Astrocyte of the spinal cord (primary cell): ENCODE measurements at regions not wholly inside any gene's neighbourhood (a gene's known extent, or its start where the extent isn't known, plus 50 kb on each side); places are given as distances from the start of the nearest gene placed in this dataset.

ENCODE experiments used
- DNase-seq: peaks from one replicate; pipeline ENCODE4 v3.0.0; 2011; ENCODE audit warnings: low read depth, low spot score
- H3K4me3 ChIP-seq: 2 replicates; pipeline ENCODE4 v1.5.1; 2011; ENCODE audit warnings: low read depth, mild to moderate bottlenecking, low read length, moderate library complexity
- CTCF ChIP-seq: IDR thresholded peaks from 2 replicates; pipeline ENCODE4 v1.5.1; 2012; ENCODE audit warnings: low read depth, mild to moderate bottlenecking, low read length, inconsistent platforms
- in situ Hi-C: cut with HindIII; loops from 2 replicates; pipeline ENCODE4 v1.10.0; 2017; ENCODE audit warnings: low sequenced_read_pairs

GRCh38 chr2:41924709-41925408 is 123.0 kb upstream of the PKDCC start:
- DNase-seq = no peak
- no peak for TF ChIP-seq CTCF

GRCh38 chr2:41925712-41926111 is 122.1 kb upstream of the PKDCC start:
- H3K4me3 ChIP-seq = no peak overlapping the region
- no peak for DNase-seq
- no peak for TF ChIP-seq CTCF
- in situ Hi-C loops = no loop called here

More at GRCh38 chr2:41924709-41925408, 123.0 kb upstream of the PKDCC start:
- in situ Hi-C loops = no loop called here
- no peak overlapping the region for H3K4me3 ChIP-seq

DNA sequence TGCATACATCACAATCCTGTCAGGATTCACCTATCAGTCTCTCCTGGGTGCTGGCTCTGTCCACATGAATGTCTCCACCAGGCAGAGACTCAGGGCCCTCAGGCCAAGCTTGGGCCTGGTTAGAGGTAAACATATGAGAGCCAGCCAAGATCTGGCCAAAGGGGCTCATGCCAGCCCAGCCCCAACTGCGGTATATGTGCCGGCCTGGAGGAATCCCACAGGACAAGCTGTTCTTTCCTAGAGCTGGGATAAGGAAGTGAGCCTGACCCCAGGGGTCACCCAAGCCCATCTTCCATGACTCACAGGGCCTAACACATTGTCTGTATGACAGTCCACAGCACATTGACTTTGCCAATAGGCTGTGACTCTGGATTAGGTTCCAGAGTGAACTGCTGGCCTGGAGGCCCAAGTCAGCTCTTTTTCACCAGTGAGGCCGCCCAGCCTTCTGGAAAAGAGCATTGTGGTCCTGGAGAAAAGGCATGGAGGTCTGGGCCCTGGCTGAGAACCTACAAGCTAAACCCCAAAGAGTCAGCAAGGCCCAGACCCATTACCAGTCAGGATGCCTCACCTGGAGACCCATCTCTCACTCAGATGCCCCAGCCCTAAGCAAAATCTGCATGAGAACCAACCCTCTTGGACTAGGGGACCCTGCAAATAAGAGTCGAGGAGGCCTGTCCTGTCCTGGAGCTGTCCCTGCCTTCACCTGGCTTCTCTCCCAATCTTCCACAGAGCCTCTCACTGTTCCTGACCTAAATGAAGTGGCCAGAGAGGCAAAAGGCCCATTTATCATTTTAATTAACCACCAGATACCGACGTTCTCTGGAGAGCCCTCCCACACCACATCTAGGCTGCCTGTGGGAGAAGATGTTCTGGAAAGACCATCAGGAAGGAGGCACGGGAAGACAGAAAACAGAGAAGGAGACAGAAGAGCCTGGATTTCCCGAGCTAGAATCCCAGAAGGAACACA is 120.9 kb upstream of the PKDCC start:
- in situ Hi-C loops = no loop called here
- no peak for TF ChIP-seq CTCF
- DNase-seq = no peak

GRCh38 chr2:41927581-41928264 is 120.1 kb upstream of the PKDCC start:
- no peak overlapping the region for H3K4me3 ChIP-seq
- TF ChIP-seq CTCF = no peak
- in situ Hi-C loops = no loop called here
- DNase-seq = no peak

More for the DNA sequence above, 120.9 kb upstream of the PKDCC start:
- H3K4me3 ChIP-seq = no peak overlapping the region

DNA sequence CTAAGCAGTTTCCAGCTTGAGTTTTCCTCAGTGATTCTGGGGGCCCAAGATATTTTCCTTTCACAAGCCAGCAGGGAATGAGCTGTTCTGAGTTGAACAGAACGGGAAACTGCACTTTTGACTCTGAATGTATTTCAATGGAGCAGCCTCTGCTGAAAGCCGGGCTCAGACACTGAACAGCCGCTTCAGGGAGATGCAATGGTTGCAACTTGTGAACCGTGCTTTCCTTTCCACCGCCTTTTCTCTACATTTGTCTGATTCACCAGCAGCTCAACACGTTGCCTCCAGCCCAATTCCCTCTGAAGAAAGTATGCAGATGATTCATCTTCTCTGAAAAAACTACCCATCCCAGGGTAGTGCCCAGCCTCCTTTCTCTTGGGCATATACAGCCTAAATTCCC is 119.3 kb upstream of the PKDCC start:
- in situ Hi-C loops = no loop called here
- H3K4me3 ChIP-seq = no peak overlapping the region
- no peak for TF ChIP-seq CTCF
- DNase-seq = peak; percentile 58

DNA sequence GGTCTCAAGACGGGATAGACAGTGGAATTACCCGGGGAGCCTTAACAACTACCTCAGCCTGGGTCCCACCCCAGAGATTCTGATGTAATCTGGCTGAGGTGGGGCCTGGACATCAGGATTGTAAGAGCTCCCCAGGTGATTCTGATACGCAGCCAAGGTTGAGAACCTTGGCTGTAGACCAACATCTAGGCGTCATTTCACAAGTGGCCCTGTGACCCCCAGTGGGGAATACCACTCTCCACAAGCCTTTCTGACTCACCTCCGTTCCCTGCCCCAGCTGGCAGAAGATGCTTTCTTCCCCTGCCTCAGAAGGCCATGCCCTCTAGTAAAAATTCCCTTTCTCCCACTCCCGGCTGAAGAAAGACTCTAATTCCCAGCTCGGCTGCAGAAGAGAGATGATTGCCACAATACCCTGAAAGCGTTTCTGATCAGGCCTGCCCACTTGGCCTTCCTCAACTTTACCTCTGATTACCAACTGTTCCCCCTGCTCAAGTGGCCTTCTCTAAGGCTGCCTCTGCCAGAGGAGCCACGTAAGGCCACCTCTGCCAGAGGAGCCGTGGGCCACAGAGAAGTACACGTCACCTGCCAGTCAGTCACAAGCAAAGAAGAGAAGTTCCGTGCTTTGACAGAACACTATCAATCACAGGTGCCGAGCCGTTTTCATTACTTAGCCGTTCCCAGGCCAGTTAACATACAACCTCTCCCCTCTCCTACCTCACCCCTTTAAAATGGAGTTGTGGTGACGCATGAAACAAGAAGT is 116.8 kb upstream of the PKDCC start:
- peak; percentile 84 for DNase-seq
- H3K4me3 ChIP-seq = no peak overlapping the region
- in situ Hi-C loops = no loop called here
- TF ChIP-seq CTCF = no peak
